ENCODE measurements at regions not wholly inside any gene's neighbourhood (a gene's known extent, or its start where the extent isn't known, plus 50 kb on each side); places are given as distances from the start of the nearest gene placed in this dataset.

DNA sequence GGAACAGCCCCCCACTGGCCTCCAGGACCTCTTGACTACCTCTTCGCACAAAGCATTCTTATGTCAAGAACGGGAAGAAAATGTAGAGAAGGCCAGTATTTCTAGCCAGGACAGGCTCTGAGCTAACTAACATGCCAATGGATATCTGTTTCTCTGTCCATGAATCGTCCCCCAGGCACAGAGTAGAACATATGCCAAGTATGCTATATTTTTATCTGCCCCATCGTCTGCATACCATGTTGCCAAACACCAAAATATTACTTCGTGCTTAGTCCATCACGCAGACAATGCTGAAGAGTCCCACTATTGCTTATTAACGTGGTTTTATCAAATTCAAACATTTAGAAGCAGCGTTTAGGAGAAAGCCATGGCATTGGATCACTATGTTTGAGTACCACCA is 151.4 kb upstream of the CPSF6 start:
- Histone ChIP-seq H3K4me3 (ENCODE audit: low read depth in 1 of 2, low read length in 2 of 2) (no peak overlapping the region), H3K36me3 (ENCODE audit: control insufficient read depth in 2 of 2, insufficient read depth in 2 of 2, low read length in 1 of 2) (no peaks in the 10 kb centered on the region), H3K27me3 (ENCODE audit: control insufficient read depth in 1 of 2, insufficient read depth in 2 of 2, low read length in 2 of 2) (no peaks in the 10 kb centered on the region), H3K9me3 (ENCODE audit: control insufficient read depth in 2 of 2, insufficient read depth in 1 of 2, low read depth in 1 of 2, low read length in 1 of 2) (no peaks in the 10 kb centered on the region), H3K27ac (ENCODE audit: low read depth in 2 of 2, low read length in 1 of 2) (no peak overlapping the region), H3K4me1 (ENCODE audit: control insufficient read depth in 2 of 2, insufficient read depth in 2 of 2, low read length in 1 of 2) (no peaks in the 10 kb centered on the region)
- WGBS, 2 donors: 76 to 78% methylated on average over 8 of the region's 8 CpGs

- Histone ChIP-seq H3K4me3 (ENCODE audit: low read depth in 1 of 2, low read length in 2 of 2) (no peak overlapping the region), H3K4me1 (ENCODE audit: control insufficient read depth in 2 of 2, insufficient read depth in 2 of 2, low read length in 1 of 2) (no peaks in the 10 kb centered on the region), H3K27me3 (ENCODE audit: control insufficient read depth in 1 of 2, insufficient read depth in 2 of 2, low read length in 2 of 2) (no peaks in the 10 kb centered on the region), H3K9me3 (ENCODE audit: control insufficient read depth in 2 of 2, insufficient read depth in 1 of 2, low read depth in 1 of 2, low read length in 1 of 2) (no peaks in the 10 kb centered on the region), H3K27ac (ENCODE audit: low read depth in 2 of 2, low read length in 1 of 2) (no peak overlapping the region), H3K36me3 (ENCODE audit: control insufficient read depth in 2 of 2, insufficient read depth in 2 of 2, low read length in 1 of 2) (no peaks in the 10 kb centered on the region)
- 57 to 72% methylated on average over 1 of the region's 1 CpG for WGBS, 2 donors
Observed at GRCh38 chr12:69090722-69091121, 148.6 kb upstream of the CPSF6 start.

DNA sequence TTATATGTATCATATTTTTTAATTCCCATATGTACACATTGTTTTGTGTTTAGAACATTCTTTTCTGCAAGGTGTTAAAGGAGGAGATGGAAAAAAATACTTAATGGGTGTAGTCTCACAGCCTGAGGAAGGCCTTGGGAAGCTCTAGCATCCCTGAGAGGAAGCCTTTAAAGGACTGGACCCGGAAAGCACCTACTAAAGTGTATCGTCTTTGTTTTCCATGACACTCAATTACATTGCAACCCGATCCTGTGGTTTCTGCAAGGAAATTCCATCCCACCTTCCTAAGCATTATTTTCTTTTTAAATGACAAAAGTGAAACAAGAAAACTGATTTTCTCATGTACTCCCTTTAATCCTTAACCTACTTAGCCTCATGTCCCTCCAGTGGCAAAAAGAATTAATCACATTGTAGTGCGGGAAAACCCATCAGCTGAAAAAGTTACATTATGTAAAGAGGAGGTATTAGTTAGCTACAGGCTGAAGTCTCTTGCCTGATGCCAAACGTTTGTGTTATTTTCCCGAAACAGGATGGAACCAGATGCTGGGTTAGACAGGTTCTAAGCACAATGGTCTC is 147.8 kb upstream of the CPSF6 start:
- Histone ChIP-seq H3K36me3 (ENCODE audit: control insufficient read depth in 2 of 2, insufficient read depth in 2 of 2, low read length in 1 of 2) (no peaks in the 10 kb centered on the region), H3K4me3 (ENCODE audit: low read depth in 1 of 2, low read length in 2 of 2) (no peak overlapping the region), H3K27ac (ENCODE audit: low read depth in 2 of 2, low read length in 1 of 2) (no peak overlapping the region), H3K9me3 (ENCODE audit: control insufficient read depth in 2 of 2, insufficient read depth in 1 of 2, low read depth in 1 of 2, low read length in 1 of 2) (no peaks in the 10 kb centered on the region), H3K27me3 (ENCODE audit: control insufficient read depth in 1 of 2, insufficient read depth in 2 of 2, low read length in 2 of 2) (no peaks in the 10 kb centered on the region), H3K4me1 (ENCODE audit: control insufficient read depth in 2 of 2, insufficient read depth in 2 of 2, low read length in 1 of 2) (no peaks in the 10 kb centered on the region)
- WGBS, 2 donors: 55 to 61% methylated on average over 6 of the region's 6 CpGs

DNA sequence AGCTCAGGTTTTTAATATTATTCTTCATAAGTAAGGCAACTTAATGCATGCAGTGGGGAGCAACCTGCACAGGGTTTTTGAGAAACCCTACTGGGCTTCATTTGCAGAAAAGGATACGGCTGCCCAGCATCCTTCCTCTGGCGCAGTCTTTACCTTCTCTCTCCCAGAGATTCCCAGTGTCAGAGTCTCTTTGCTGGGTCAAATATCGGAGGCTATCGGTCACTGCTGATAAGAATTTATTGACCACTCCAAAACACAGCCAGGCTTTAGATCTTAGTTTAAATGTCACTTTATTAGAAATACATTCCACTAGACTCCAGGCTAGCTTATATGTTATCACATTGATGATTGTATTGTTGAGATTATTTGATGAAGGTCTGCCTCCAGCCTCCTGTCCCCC is 147.2 kb upstream of the CPSF6 start:
- H3K9me3 ChIP-seq (ENCODE audit: control insufficient read depth in 2 of 2, insufficient read depth in 1 of 2, low read depth in 1 of 2, low read length in 1 of 2): no peaks in the 10 kb centered on the region
- no peak overlapping the region for H3K4me3 ChIP-seq (ENCODE audit: low read depth in 1 of 2, low read length in 2 of 2)
- no peaks in the 10 kb centered on the region for H3K27me3 ChIP-seq (ENCODE audit: control insufficient read depth in 1 of 2, insufficient read depth in 2 of 2, low read length in 2 of 2)
- H3K27ac ChIP-seq (ENCODE audit: low read depth in 2 of 2, low read length in 1 of 2): no peak overlapping the region
- no peaks in the 10 kb centered on the region for H3K36me3 ChIP-seq (ENCODE audit: control insufficient read depth in 2 of 2, insufficient read depth in 2 of 2, low read length in 1 of 2)
- no peaks in the 10 kb centered on the region for H3K4me1 ChIP-seq (ENCODE audit: control insufficient read depth in 2 of 2, insufficient read depth in 2 of 2, low read length in 1 of 2)
- 90 to 95% methylated on average over 4 of the region's 4 CpGs for WGBS, 2 donors

DNA sequence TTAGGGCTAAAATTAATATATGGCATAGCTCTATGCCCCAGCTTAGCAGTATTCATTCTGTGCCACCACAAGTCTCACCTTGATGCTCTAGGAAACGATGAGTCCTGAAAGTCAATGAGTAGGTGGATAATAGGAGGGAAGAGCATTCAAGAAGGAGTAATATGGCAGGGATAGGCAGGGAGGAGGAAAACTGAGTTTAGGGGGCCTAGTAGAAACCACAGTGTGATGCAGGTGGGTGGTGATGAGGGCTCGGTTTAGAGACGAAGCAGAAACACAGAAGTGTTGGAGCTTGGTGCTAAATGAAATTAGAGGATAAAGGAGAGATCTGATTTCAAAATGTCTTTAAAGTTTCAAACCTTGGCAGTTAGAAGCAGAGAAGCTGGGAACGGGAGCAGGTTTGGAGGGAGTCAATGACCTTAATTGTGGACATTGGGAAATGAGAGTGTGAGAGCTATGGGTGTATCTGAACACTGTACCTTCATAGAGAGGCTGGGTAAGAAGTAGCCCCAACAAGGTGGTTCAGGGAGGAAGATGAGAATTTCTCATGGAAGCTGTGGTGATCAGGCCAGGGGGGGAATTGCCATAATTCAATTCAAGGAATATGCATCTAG is 144.7 kb upstream of the CPSF6 start:
- no peak overlapping the region for H3K27ac ChIP-seq (ENCODE audit: low read depth in 2 of 2, low read length in 1 of 2)
- 64 to 68% methylated on average over 4 of the region's 4 CpGs for WGBS, 2 donors

GRCh38 chr12:69095765-69096477 is 143.4 kb upstream of the CPSF6 start:
- 73 to 82% methylated on average over 9 of the region's 9 CpGs for WGBS, 2 donors
- Histone ChIP-seq H3K4me1 (ENCODE audit: control insufficient read depth in 2 of 2, insufficient read depth in 2 of 2, low read length in 1 of 2) (no peaks in the 10 kb centered on the region), H3K27ac (ENCODE audit: low read depth in 2 of 2, low read length in 1 of 2) (no peak overlapping the region)

More for the DNA sequence above, 144.7 kb upstream of the CPSF6 start:
- Histone ChIP-seq H3K27me3 (ENCODE audit: control insufficient read depth in 1 of 2, insufficient read depth in 2 of 2, low read length in 2 of 2) (no peaks in the 10 kb centered on the region), H3K36me3 (ENCODE audit: control insufficient read depth in 2 of 2, insufficient read depth in 2 of 2, low read length in 1 of 2) (no peaks in the 10 kb centered on the region), H3K4me1 (ENCODE audit: control insufficient read depth in 2 of 2, insufficient read depth in 2 of 2, low read length in 1 of 2) (no peaks in the 10 kb centered on the region), H3K9me3 (ENCODE audit: control insufficient read depth in 2 of 2, insufficient read depth in 1 of 2, low read depth in 1 of 2, low read length in 1 of 2) (no peaks in the 10 kb centered on the region), H3K4me3 (ENCODE audit: low read depth in 1 of 2, low read length in 2 of 2) (no peak overlapping the region)

GRCh38 chr12:69096669-69097335 is 142.6 kb upstream of the CPSF6 start:
- no peak overlapping the region for H3K27ac ChIP-seq (ENCODE audit: low read depth in 2 of 2, low read length in 1 of 2)
- H3K27me3 ChIP-seq (ENCODE audit: control insufficient read depth in 1 of 2, insufficient read depth in 2 of 2, low read length in 2 of 2): no peaks in the 10 kb centered on the region
- H3K4me3 ChIP-seq (ENCODE audit: low read depth in 1 of 2, low read length in 2 of 2): no peak overlapping the region
- no peaks in the 10 kb centered on the region for H3K4me1 ChIP-seq (ENCODE audit: control insufficient read depth in 2 of 2, insufficient read depth in 2 of 2, low read length in 1 of 2)
- WGBS, 2 donors: 19 to 32% methylated on average over 1 of the region's 1 CpG
- no peaks in the 10 kb centered on the region for H3K9me3 ChIP-seq (ENCODE audit: control insufficient read depth in 2 of 2, insufficient read depth in 1 of 2, low read depth in 1 of 2, low read length in 1 of 2)
- no peaks in the 10 kb centered on the region for H3K36me3 ChIP-seq (ENCODE audit: control insufficient read depth in 2 of 2, insufficient read depth in 2 of 2, low read length in 1 of 2)

More at GRCh38 chr12:69095765-69096477, 143.4 kb upstream of the CPSF6 start:
- Histone ChIP-seq H3K9me3 (ENCODE audit: control insufficient read depth in 2 of 2, insufficient read depth in 1 of 2, low read depth in 1 of 2, low read length in 1 of 2) (no peaks in the 10 kb centered on the region), H3K4me3 (ENCODE audit: low read depth in 1 of 2, low read length in 2 of 2) (no peak overlapping the region), H3K36me3 (ENCODE audit: control insufficient read depth in 2 of 2, insufficient read depth in 2 of 2, low read length in 1 of 2) (no peaks in the 10 kb centered on the region), H3K27me3 (ENCODE audit: control insufficient read depth in 1 of 2, insufficient read depth in 2 of 2, low read length in 2 of 2) (no peaks in the 10 kb centered on the region)

DNA sequence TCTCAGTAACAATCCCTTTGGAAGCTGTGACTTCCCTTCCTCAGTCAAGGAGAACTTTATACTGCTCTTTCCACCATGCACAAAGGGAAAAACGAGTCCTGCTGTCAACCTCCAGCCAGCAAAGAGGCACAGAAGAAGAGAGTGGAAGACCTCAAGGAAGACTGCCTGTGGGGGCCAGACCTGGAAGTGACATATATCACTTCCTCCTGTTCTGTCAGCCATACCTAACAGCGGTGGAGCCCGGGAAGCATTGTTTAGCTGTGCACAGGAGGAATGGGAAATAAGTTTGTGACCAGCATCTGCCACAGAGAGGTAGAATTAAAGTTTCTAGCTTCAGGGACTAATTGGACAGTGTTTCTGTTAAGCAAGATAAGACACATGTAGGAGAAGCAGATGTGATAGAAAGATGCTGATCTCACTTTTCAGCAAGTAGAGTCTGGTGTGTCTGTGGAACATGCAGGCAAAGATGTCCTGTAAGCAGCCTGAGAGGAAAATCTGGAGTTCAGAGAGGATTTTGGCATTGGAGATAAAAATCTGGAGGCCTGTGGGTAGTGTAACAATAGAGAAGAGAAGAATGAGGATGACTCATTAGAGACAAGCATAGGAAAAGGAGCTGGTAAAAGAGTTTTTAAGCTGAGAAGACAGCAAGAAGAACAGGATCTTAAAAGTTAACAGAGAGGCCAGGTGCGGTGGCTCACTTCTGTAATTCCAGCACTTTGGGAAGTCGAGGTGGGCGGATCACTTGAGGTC is 141.6 kb upstream of the CPSF6 start:
- no peaks in the 10 kb centered on the region for H3K27me3 ChIP-seq (ENCODE audit: control insufficient read depth in 1 of 2, insufficient read depth in 2 of 2, low read length in 2 of 2)
- no peaks in the 10 kb centered on the region for H3K9me3 ChIP-seq (ENCODE audit: control insufficient read depth in 2 of 2, insufficient read depth in 1 of 2, low read depth in 1 of 2, low read length in 1 of 2)

DNA sequence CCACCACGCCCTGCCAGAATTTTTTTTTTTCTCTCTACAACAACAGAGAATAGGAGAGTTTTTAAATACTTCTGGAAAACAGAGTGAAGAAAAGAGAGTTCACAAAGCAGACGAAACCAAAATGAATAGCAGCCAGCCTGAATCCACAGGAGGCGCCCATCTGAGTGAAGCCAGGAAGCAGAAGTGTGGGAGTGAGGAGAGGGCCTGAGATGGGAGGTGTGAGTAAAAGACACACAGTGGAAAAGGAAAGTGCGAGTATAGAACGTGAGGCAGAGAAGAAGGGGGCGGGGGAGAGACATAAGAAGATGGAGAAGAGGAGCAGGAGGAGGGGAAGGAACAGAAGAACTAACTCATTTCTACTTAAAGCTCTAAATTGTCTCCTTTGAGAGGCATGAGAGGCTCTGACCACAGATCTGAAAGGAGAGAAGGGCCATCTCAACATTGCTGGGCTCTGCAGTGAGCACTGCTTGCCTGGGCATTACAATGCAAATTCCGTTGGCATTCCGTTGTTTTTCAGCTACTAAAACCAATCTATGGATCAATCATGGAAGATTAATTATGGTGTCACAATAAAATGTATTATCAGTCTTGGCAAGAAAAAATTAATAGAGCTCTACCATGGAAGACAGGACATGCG is 140.1 kb upstream of the CPSF6 start:
- 75 to 78% methylated on average over 9 of the region's 9 CpGs for WGBS, 2 donors
- H3K27me3 ChIP-seq (ENCODE audit: control insufficient read depth in 1 of 2, insufficient read depth in 2 of 2, low read length in 2 of 2): no peaks in the 10 kb centered on the region
- no peaks in the 10 kb centered on the region for H3K9me3 ChIP-seq (ENCODE audit: control insufficient read depth in 2 of 2, insufficient read depth in 1 of 2, low read depth in 1 of 2, low read length in 1 of 2)
- H3K36me3 ChIP-seq (ENCODE audit: control insufficient read depth in 2 of 2, insufficient read depth in 2 of 2, low read length in 1 of 2): no peaks in the 10 kb centered on the region
- no peak overlapping the region for H3K4me3 ChIP-seq (ENCODE audit: low read depth in 1 of 2, low read length in 2 of 2)
- H3K27ac ChIP-seq (ENCODE audit: low read depth in 2 of 2, low read length in 1 of 2): no peak overlapping the region
- no peaks in the 10 kb centered on the region for H3K4me1 ChIP-seq (ENCODE audit: control insufficient read depth in 2 of 2, insufficient read depth in 2 of 2, low read length in 1 of 2)

More for the DNA sequence above, 141.6 kb upstream of the CPSF6 start:
- no peak overlapping the region for H3K4me3 ChIP-seq (ENCODE audit: low read depth in 1 of 2, low read length in 2 of 2)
- no peak overlapping the region for H3K27ac ChIP-seq (ENCODE audit: low read depth in 2 of 2, low read length in 1 of 2)
- no peaks in the 10 kb centered on the region for H3K4me1 ChIP-seq (ENCODE audit: control insufficient read depth in 2 of 2, insufficient read depth in 2 of 2, low read length in 1 of 2)
- WGBS, 2 donors: 58 to 62% methylated on average over 6 of the region's 6 CpGs
- H3K36me3 ChIP-seq (ENCODE audit: control insufficient read depth in 2 of 2, insufficient read depth in 2 of 2, low read length in 1 of 2): no peaks in the 10 kb centered on the region
